CD4-positive, alpha-beta T cell (primary cell): ENCODE measurements at regions not wholly inside any gene's neighbourhood (a gene's known extent, or its start where the extent isn't known, plus 50 kb on each side); places are given as distances from the start of the nearest gene placed in this dataset.

Source experiments
- ATAC-seq: fragments of 200-7000 bp; cut with Tn5 transposase; one replicate; pipeline ENCODE4 v1.10.0; 2022; ENCODE audit warnings: mild to moderate bottlenecking; ENCODE audit not compliant: poor library complexity
- CTCF ChIA-PET: fragments of 350-600 bp; sonication (Branson Sonifier 250); formaldehyde crosslinking; loops from one replicate; lab custom pipeline; 2021; ENCODE audit warnings: antibody characterized with exemption, inconsistent platforms; lab: Charles Lee
- POLR2A ChIA-PET: fragments of 350-600 bp; sonication (Branson Sonifier 250); formaldehyde crosslinking; loops from one replicate; lab custom pipeline; 2021; ENCODE audit warnings: antibody characterized with exemption, inconsistent platforms; lab: Charles Lee
- DNase-seq, 14 experiments: peaks; one replicate each; pipeline ENCODE4 v3.0.0-alpha.2; 2013 to 2020; ENCODE audit warnings: mixed read lengths in 2 of 14
- H3K27ac ChIP-seq, 2 donors: one replicate each; pipeline versions ENCODE4 v1.5.1 to v1.7.0; 2013; ENCODE audit warnings: low read length in 2 of 2, low read depth in 1 of 2, mild to moderate bottlenecking in 1 of 2
- H3K27me3 ChIP-seq, 2 experiments: 1 replicate in 1 of 2; 2 replicates in 1 of 2; pipeline versions ENCODE4 v1.6.1 to v1.7.0; 2013; ENCODE audit warnings: low read length in 2 of 2, control low read depth in 1 of 2, mild to moderate bottlenecking in 1 of 2, moderate library complexity in 1 of 2; ENCODE audit not compliant: insufficient read depth in 2 of 2, control insufficient read depth in 1 of 2
- H3K36me3 ChIP-seq: one replicate; pipeline ENCODE4 v1.6.1; 2013; ENCODE audit warnings: low read length, control low read depth; ENCODE audit not compliant: insufficient read depth
- H3K4me1 ChIP-seq: one replicate; pipeline ENCODE4 v1.6.1; 2013; ENCODE audit warnings: low read length, control low read depth; ENCODE audit not compliant: insufficient read depth
- H3K4me3 ChIP-seq: one replicate; pipeline ENCODE4 v1.5.1; 2013; ENCODE audit warnings: mild to moderate bottlenecking, low read length, moderate library complexity
- H3K9me3 ChIP-seq, 2 experiments: 1 replicate in 1 of 2; 2 replicates in 1 of 2; pipeline versions ENCODE4 v1.6.1 to v1.7.0; 2013; ENCODE audit warnings: low read length in 2 of 2, mild to moderate bottlenecking in 2 of 2, control low read depth in 1 of 2, moderate library complexity in 1 of 2; ENCODE audit not compliant: control insufficient read depth in 1 of 2, insufficient read depth in 1 of 2
- H3K27ac Mint-ChIP-seq: one replicate; pipeline ENCODE4 v1.8.0; 2020; ENCODE audit warnings: mixed read lengths
- H3K27me3 Mint-ChIP-seq: one replicate; pipeline ENCODE4 v1.8.0; 2021; ENCODE audit warnings: mixed read lengths
- H3K36me3 Mint-ChIP-seq: one replicate; pipeline ENCODE4 v1.8.0; 2021; ENCODE audit warnings: low read depth, mixed read lengths
- H3K4me1 Mint-ChIP-seq: one replicate; pipeline ENCODE4 v1.8.0; 2021; ENCODE audit warnings: low read depth, mixed read lengths
- H3K4me3 Mint-ChIP-seq: one replicate; pipeline ENCODE4 v1.8.0; 2020; ENCODE audit warnings: mild to moderate bottlenecking, mixed read lengths
- H3K9me3 Mint-ChIP-seq: one replicate; pipeline ENCODE4 v1.8.0; 2020; ENCODE audit warnings: mixed read lengths
- intact Hi-C, 2 experiments: fragments of 100-400 bp; cut with DNase I in 1 of 2; cut with micrococcal nuclease in 1 of 2; formaldehyde crosslinking; loops; one replicate each; pipeline versions ENCODE4 v1.15.1 to v1.9.0; 2023 to 2025; cut with DNase I, micrococcal nuclease
- TF ChIP-seq, protein P1 (sequence below): fragments of 200-600 bp; IDR thresholded peaks from one replicate; pipeline ENCODE4 v1.8.0; 2022; ENCODE audit warnings: antibody characterized with exemption, mild to moderate bottlenecking

DNA sequence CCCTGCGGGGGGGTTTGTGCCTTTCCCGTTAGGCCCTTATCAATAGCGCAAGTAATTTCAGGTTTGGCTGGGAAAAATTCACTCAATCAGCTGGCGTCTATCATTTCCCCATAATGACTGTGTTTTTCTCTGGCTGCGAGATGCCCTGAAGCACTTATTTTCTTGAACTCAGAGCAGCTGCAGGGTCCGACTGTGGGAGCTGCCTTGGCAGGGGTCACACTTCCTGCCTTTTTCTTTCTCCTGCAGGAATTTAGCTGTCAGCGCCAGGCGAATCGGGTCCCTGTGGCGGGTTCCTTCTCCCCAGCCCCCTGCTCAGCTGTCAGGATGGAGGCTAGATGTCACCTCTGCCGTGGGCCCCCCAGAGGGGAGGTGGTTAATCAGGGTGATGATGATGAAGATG is 81.3 kb upstream of the HPCAL1 start:
- no peaks in the 10 kb centered on the region for H3K9me3 ChIP-seq
- H3K27ac ChIP-seq, result no peak overlapping the region
- Mint-ChIP-seq H3K9me3 (no peaks in the 10 kb centered on the region), H3K27ac (no peak overlapping the region), H3K27me3 (no peaks in the 10 kb centered on the region), H3K4me3 (no peak overlapping the region), H3K36me3 (no peaks in the 10 kb centered on the region), H3K4me1 (no peaks in the 10 kb centered on the region)
- DNase-seq (no peak), ATAC-seq (no peak)
- no peak overlapping the region for H3K4me3 ChIP-seq
- POLR2A ChIA-PET, result no interaction called here
- CTCF ChIA-PET, result no interaction called here
- intact Hi-C loops, result no loop called here
- H3K36me3 ChIP-seq, result no peaks in the 10 kb centered on the region
- H3K4me1 ChIP-seq, result no peaks in the 10 kb centered on the region
- TF ChIP-seq, protein P1, sequence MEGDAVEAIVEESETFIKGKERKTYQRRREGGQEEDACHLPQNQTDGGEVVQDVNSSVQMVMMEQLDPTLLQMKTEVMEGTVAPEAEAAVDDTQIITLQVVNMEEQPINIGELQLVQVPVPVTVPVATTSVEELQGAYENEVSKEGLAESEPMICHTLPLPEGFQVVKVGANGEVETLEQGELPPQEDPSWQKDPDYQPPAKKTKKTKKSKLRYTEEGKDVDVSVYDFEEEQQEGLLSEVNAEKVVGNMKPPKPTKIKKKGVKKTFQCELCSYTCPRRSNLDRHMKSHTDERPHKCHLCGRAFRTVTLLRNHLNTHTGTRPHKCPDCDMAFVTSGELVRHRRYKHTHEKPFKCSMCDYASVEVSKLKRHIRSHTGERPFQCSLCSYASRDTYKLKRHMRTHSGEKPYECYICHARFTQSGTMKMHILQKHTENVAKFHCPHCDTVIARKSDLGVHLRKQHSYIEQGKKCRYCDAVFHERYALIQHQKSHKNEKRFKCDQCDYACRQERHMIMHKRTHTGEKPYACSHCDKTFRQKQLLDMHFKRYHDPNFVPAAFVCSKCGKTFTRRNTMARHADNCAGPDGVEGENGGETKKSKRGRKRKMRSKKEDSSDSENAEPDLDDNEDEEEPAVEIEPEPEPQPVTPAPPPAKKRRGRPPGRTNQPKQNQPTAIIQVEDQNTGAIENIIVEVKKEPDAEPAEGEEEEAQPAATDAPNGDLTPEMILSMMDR, result no peak
- H3K27me3 ChIP-seq, result no peaks in the 10 kb centered on the region

DNA sequence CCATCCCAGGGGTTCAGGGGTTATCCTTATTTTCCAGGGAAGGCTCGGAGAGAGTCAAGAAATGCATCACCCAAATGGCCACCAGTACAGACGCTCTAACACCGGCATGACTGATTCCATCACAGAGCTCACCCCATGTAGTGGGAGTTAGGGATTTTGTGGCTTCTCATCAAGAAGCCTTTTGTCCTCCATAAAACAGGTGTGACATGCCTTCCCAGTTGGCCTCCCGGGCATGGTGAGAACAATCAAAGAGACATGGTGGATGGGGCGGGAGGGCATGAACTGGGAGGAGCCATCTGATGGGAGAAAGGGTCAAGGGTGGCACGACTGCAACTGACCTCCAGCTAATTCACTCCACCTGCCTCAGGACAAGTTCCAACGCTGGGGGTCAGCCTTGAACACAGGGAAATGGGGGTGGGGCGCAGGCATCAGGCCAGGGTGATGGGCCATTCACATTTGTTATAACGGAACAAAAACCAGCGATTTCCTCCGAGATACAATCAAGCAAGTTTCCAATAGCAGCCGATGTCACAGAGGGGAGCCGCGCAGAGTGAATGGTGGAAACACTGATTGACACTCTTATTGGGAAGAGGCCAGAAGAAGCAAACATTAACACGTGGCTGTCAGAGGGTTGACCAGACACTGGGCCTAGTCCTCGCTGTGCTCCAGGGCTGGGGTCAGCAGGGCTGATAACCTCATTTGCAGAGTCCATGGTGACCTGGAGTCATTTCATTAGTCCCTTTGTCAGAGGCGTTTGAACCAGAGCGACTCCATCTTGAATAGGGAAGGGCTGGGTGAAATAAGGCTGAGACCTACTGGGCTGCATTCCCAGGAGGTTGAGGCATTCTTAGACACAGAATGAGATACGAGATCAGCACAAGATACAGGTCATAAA is 80.5 kb upstream of the HPCAL1 start:
- no peaks in the 10 kb centered on the region for H3K4me1 Mint-ChIP-seq

DNA sequence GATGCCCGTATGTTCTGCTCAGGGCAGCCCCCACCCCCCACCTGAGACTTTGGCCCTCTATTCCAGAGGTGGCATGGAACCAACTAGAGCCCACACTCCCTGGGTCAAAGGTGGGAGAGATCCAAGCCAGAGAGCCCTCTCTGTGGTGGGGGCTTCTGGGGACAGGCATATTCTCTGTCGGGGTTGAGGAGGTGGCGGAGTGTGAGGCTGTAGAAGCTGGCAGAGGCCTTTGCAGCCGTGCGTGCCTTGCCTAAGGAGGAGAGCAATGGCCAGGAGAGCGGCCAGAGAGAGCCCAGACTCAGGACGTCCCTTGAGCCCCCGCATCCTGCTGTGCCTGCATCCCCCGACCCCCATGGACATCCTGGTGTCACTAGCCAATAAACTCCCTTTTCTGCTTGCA is 79.2 kb upstream of the HPCAL1 start:
- CTCF ChIA-PET, result no interaction called here
- POLR2A ChIA-PET, result no interaction called here
- H3K4me3 Mint-ChIP-seq, result no peak overlapping the region
- H3K27ac ChIP-seq, result no peak overlapping the region
- H3K4me3 ChIP-seq, result no peak overlapping the region
- H3K36me3 ChIP-seq, result no peaks in the 10 kb centered on the region
- H3K9me3 ChIP-seq, result no peaks in the 10 kb centered on the region
- H3K27me3 ChIP-seq, result no peaks in the 10 kb centered on the region
- H3K9me3 Mint-ChIP-seq, result no peaks in the 10 kb centered on the region
- H3K27ac Mint-ChIP-seq, result no peak overlapping the region
- no peaks in the 10 kb centered on the region for H3K4me1 ChIP-seq
- no peaks in the 10 kb centered on the region for H3K27me3 Mint-ChIP-seq
- DNase-seq (no peak), ATAC-seq (no peak)
- TF ChIP-seq, protein P1, result no peak
- intact Hi-C loops, result no loop called here
- H3K36me3 Mint-ChIP-seq, result no peaks in the 10 kb centered on the region
- H3K4me1 Mint-ChIP-seq, result no peaks in the 10 kb centered on the region

More for the DNA sequence above, 80.5 kb upstream of the HPCAL1 start:
- Histone ChIP-seq H3K9me3 (no peaks in the 10 kb centered on the region), H3K27me3 (no peaks in the 10 kb centered on the region), H3K4me1 (no peaks in the 10 kb centered on the region), H3K36me3 (no peaks in the 10 kb centered on the region), H3K27ac (no peak overlapping the region), H3K4me3 (no peak overlapping the region)
- H3K4me3 Mint-ChIP-seq, result no peak overlapping the region
- intact Hi-C loops, result no loop called here
- H3K27ac Mint-ChIP-seq, result no peak overlapping the region
- H3K9me3 Mint-ChIP-seq, result no peaks in the 10 kb centered on the region
- H3K36me3 Mint-ChIP-seq, result no peaks in the 10 kb centered on the region
- ATAC-seq (no peak), DNase-seq (no peak)
- H3K27me3 Mint-ChIP-seq, result no peaks in the 10 kb centered on the region
- TF ChIP-seq, protein P1, result no peak
- POLR2A ChIA-PET, result no interaction called here
- CTCF ChIA-PET, result no interaction called here
